Forelimb muscle (tissue), 1 donor: ENCODE measurements at regions not wholly inside any gene's neighbourhood (a gene's known extent, or its start where the extent isn't known, plus 50 kb on each side); places are given as distances from the start of the nearest gene placed in this dataset.

Source experiments
- DNase-seq: peaks from one replicate; pipeline ENCODE4 v3.0.0-alpha.2; 2013; ENCODE audit warnings: low read depth

DNA sequence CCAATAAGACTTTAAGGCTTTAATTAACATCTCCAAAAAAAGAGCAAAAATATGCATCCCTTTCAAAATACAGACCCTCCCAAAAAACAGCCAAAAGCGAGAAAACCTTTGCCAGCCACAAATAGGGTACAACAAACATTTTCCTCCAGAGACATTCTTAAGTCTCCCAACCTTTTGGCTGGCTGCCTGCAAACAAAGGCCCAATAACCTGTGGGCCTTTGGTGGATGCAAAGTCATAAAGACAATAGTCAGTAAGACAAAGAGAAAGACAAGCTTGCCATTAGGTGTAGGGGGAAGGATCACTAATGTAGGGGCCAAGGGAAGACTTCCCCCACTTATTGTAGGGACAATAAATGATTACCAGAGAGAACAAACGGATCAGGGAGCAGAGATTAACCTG lies 215.5 kb upstream of the ZFP42 start:
- DNase-seq: no peak

DNA sequence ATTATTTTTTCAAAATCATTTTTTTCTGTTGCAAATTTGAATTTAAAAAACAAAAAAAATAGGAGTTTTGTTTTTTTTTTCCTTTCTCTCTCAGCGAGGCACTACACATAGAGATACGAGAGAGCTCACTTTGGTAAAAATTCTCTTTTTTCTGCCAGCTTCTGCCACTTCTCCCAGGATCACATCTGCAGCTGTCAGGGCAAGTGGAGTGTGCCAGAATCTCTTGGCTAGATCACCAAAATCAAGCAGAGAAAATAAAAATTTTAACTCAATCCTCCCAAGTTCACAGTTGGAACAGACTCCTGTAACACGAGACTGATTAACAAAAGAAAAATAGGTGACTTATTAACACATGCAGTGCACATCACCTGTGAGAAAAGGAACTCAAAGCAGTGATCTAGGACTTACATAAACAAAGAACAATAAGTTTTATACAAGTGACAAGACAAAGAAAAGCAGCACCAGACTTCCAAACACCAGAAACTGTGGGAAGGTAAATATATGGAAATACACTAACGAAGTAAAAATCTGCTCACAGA lies 213.2 kb upstream of the ZFP42 start:
- no peak for DNase-seq

- DNase-seq: no peak
Observed at GRCh38 chr4:187786190-187786589, 209.4 kb upstream of the ZFP42 start.

DNA sequence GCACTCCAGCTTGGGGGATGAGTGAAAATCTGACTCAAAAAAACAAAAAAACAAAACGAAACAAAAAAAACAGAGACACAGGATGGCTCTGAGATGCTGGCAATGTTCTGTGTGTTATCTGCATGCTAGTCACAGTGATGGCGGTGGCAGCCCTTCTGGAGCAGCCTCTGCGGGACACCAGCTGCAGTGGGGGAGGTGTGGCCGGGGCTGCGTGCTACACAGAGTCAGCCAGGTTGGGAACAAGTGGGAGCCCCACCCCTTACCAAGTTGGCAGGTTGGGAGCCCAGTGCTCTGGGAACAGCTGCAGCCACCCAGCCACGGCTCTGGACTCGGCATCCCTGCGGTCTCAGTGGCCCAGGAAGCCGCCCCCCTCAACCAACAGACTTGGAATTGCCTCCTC lies 206.5 kb upstream of the ZFP42 start:
- no peak for DNase-seq

DNA sequence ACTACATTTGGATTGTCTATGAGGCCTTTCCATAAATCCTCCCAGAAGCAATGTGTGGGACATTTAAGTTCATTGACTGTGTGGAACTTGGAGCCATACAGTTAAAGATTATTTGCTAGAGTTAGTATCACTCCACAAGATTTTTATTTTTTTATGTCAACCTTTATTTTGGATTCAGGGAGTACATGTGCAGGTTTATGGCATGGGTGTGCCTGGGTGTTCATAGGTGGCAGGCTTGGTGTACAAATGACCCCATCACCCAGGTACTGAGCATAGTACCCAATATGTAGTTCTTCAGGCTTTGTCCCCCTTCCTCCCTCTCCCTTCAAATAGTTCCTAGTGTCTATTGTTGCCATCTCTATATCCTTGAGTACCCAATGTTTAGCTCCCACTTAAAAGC lies 199.8 kb upstream of the ZFP42 start:
- DNase-seq: no peak

GRCh38 chr4:187798385-187798784 lies 197.2 kb upstream of the ZFP42 start:
- DNase-seq: no peak

GRCh38 chr4:187799735-187800134 lies 195.8 kb upstream of the ZFP42 start:
- DNase-seq: no peak

- DNase-seq: no peak
Observed at GRCh38 chr4:187811591-187811990, 184.0 kb upstream of the ZFP42 start.

- DNase-seq: no peak
Observed at GRCh38 chr4:187814737-187815465, 180.7 kb upstream of the ZFP42 start.

DNA sequence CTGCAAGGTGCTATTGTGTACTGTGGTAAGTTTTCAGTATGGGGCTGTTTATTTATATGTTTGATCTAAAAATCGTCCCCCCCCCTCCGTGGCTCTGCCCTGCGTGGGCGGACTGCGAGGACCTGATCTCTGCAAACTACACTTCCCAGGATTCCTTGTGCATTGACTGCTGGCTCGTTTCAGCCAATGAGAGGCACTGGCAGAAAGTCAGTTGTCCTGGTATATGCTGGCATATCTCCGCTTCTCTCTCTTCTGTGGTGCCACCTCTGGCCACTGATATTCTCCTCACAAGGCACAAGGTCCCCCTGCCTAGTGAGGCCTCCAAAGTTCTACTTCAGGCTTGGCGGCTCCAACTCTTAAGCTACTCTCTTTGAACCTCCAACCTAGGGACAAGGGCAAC lies 168.8 kb upstream of the ZFP42 start:
- DNase-seq: no peak

DNA sequence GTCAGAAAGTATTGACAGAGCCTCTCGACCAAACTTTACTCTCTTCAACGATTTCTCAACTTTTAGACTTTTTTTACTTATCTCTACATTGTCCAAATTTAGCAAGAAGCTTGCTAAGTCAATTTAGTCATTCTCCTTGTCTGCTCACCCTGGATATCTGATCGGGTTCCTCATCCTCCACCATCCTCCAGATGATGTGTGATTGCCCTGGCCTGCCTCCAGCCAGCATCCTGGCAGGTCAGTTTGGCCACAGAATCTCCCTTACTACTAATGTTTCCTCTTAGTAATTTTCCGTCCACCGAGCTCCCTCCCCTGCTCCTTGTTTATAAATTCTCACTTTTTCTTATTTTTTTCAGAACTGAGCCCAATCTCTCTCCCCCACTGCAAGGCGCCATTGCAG lies 167.9 kb upstream of the ZFP42 start:
- DNase-seq: no peak

DNA sequence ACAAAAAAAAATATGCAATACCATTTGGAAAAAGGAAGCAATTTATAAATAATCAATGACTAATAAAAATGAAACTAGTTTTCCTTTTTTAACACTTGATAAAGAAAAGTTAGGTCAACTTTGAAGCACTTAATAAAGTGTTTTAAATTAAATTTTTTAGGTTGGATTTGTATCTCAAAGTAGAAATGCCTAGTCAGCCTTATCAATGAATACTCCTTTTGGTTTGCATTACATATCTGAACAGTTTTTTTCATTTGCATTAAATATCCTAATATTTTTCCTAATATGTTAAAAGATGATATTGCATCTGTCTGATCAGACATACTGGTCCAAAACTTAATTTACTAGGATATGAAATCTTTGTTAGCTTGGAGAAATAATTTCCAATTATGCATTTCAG lies 155.8 kb upstream of the ZFP42 start:
- DNase-seq: no peak

DNA sequence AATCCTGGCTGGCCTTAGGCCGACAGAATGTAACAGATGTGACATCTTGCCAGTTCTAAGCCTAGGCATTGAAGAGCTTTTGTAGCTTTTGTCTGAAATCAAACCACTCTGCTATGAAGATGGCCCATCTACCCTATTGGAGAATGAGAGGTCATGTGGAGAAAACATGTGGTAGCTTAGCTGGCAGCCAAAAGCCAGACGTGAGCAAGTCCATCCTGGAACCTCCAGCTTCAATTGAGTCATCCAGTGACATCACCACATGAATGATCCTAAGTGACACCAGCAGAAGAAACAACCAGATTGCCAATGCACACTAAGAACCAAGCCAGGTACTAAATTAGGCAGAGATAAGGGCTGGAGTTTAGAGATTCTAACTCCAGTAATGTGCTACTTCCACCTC lies 154.8 kb upstream of the ZFP42 start:
- no peak for DNase-seq

DNA sequence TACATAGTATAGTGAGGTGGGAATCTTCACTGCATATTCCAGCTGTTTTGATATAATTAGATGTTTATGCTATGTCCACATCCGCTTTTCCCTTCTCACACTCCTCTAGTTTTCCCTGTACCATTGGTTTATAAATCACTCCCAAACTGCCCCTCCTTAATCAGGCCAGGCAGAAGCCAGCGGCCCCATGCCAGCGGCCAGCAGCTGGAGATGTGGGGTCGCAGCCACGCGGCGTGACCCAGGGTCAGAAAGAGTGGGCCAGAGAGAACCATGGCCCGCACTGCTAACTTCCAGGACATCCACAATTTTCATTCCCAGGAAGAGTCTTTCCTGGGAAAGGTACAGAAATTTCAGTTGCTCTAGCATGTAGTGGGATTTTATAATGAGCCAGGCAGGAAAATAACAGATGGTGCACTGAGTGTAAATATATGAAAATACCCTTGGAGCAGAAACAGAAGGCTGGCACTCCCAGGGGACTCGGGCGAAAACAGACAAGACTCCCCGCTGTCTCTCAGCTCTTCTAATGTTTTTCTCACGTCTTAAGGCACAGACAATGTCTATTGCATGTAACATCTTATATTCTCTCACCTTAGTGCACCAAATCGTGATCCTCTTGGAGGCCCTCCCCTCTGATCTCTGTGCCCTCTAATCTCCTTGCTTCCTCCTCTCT lies 145.9 kb upstream of the ZFP42 start:
- DNase-seq: no peak

DNA sequence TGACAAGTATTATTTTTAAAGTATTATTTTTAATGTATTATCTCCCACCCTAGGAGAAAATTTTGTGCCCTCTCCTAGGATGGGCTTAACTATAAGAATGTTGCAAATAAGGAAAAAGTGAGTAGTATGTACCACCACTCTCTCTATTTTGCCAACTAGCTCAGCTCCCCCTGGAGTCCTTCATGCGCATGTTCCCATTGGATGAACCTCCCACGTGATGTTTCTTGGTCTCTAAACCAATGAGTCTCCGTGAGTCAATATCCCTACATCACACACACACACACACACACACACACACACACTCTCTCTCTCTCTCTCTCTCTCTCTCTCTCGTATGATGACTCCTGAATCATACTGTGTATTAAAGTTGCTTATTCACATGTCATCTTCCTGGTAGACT lies 129.7 kb upstream of the ZFP42 start:
- DNase-seq: no peak

GRCh38 chr4:187883049-187883448 lies 112.5 kb upstream of the ZFP42 start:
- no peak for DNase-seq

- no peak for DNase-seq
Observed at GRCh38 chr4:187883836-187884475, 111.6 kb upstream of the ZFP42 start.

GRCh38 chr4:187887906-187888305 lies 107.7 kb upstream of the ZFP42 start:
- DNase-seq: no peak

DNA sequence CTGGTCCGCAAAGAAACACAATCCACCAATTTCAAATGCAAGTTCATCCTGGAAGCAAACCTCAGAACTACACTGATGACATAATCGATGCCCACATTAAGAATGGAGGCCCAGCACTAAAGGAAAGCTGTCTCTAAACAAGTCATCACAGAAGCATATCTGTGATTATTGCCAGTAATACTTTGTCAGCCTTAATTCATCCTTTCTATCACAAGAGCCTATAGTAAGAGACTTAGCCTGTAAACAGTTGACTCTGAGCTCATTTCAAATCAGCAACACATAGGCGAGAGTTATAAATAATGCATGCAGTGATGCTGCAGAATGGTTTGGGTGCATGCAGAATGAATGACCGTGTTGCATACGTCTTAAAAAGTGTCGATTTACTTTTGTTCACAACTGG lies 105.9 kb upstream of the ZFP42 start:
- DNase-seq: no peak

GRCh38 chr4:187893418-187893817 lies 102.2 kb upstream of the ZFP42 start:
- DNase-seq: no peak

DNA sequence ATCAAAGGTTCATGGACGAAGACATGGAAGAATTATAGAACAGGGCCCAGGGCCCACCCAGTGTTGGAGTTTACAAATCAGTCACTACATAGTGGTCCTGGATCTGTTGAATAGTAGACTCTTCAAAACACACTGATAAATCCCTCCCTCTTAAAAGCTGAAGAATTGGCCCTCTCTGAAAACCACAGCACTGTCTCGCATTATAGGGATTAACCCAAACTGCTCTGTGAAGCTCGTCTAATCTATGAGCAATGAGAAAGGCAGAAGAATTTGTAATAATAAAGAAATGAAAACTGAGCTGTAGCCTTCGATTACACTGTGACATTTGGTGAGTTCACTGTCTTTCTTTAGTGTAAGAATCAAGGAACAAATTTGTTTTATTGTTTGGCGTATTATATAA lies 92.5 kb upstream of the ZFP42 start:
- no peak for DNase-seq

- no peak for DNase-seq
Observed at GRCh38 chr4:187903700-187904099, 91.9 kb upstream of the ZFP42 start.

- DNase-seq: peak; percentile 65
Observed at GRCh38 chr4:187908079-187908561, 87.5 kb upstream of the ZFP42 start.
